ENCODE measurements at regions not wholly inside any gene's neighbourhood (a gene's known extent, or its start where the extent isn't known, plus 50 kb on each side); places are given as distances from the start of the nearest gene placed in this dataset.

DNA sequence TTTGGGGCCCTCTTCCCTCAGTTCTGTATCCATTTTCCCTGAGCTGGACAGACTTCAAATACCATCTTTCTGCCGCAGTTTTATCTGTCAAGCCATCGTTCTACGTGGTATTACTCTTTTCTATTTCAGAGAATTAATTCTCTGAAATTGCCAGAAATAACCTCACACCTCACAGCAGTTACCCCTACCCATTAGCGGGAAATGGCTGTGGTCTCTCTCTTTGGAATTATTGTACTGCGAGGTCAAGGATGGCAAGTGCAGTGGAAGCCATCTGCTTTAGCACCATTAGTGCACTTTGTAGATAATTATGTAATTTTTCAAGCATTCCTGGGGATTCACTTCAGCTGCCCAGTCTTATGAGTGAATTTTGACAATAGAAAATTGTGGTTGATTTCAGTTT is 147.8 kb upstream of the CDH4 start:
- TF ChIP-seq, protein P1, sequence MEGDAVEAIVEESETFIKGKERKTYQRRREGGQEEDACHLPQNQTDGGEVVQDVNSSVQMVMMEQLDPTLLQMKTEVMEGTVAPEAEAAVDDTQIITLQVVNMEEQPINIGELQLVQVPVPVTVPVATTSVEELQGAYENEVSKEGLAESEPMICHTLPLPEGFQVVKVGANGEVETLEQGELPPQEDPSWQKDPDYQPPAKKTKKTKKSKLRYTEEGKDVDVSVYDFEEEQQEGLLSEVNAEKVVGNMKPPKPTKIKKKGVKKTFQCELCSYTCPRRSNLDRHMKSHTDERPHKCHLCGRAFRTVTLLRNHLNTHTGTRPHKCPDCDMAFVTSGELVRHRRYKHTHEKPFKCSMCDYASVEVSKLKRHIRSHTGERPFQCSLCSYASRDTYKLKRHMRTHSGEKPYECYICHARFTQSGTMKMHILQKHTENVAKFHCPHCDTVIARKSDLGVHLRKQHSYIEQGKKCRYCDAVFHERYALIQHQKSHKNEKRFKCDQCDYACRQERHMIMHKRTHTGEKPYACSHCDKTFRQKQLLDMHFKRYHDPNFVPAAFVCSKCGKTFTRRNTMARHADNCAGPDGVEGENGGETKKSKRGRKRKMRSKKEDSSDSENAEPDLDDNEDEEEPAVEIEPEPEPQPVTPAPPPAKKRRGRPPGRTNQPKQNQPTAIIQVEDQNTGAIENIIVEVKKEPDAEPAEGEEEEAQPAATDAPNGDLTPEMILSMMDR (tag by site-specific recombination; IDR thresholded peaks at IDR 0.05): no peak
- TF ChIP-seq ZNF701 (tag by site-specific recombination; IDR thresholded peaks at IDR 0.05): no peak
- TF ChIP-seq, protein P2, sequence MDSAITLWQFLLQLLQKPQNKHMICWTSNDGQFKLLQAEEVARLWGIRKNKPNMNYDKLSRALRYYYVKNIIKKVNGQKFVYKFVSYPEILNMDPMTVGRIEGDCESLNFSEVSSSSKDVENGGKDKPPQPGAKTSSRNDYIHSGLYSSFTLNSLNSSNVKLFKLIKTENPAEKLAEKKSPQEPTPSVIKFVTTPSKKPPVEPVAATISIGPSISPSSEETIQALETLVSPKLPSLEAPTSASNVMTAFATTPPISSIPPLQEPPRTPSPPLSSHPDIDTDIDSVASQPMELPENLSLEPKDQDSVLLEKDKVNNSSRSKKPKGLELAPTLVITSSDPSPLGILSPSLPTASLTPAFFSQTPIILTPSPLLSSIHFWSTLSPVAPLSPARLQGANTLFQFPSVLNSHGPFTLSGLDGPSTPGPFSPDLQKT (IDR thresholded peaks at IDR 0.05; ENCODE audit: borderline replicate concordance, low read depth, low read length): no peak
- no peak for TF ChIP-seq ZNF121 (tag by site-specific recombination; IDR thresholded peaks at IDR 0.05)
- TF ChIP-seq ZNF621 (tag by site-specific recombination; IDR thresholded peaks at IDR 0.05): no peak
- TF ChIP-seq, protein P3, sequence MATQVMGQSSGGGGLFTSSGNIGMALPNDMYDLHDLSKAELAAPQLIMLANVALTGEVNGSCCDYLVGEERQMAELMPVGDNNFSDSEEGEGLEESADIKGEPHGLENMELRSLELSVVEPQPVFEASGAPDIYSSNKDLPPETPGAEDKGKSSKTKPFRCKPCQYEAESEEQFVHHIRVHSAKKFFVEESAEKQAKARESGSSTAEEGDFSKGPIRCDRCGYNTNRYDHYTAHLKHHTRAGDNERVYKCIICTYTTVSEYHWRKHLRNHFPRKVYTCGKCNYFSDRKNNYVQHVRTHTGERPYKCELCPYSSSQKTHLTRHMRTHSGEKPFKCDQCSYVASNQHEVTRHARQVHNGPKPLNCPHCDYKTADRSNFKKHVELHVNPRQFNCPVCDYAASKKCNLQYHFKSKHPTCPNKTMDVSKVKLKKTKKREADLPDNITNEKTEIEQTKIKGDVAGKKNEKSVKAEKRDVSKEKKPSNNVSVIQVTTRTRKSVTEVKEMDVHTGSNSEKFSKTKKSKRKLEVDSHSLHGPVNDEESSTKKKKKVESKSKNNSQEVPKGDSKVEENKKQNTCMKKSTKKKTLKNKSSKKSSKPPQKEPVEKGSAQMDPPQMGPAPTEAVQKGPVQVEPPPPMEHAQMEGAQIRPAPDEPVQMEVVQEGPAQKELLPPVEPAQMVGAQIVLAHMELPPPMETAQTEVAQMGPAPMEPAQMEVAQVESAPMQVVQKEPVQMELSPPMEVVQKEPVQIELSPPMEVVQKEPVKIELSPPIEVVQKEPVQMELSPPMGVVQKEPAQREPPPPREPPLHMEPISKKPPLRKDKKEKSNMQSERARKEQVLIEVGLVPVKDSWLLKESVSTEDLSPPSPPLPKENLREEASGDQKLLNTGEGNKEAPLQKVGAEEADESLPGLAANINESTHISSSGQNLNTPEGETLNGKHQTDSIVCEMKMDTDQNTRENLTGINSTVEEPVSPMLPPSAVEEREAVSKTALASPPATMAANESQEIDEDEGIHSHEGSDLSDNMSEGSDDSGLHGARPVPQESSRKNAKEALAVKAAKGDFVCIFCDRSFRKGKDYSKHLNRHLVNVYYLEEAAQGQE (tag by site-specific recombination; IDR thresholded peaks at IDR 0.05): no peak
- TF ChIP-seq, protein P4, sequence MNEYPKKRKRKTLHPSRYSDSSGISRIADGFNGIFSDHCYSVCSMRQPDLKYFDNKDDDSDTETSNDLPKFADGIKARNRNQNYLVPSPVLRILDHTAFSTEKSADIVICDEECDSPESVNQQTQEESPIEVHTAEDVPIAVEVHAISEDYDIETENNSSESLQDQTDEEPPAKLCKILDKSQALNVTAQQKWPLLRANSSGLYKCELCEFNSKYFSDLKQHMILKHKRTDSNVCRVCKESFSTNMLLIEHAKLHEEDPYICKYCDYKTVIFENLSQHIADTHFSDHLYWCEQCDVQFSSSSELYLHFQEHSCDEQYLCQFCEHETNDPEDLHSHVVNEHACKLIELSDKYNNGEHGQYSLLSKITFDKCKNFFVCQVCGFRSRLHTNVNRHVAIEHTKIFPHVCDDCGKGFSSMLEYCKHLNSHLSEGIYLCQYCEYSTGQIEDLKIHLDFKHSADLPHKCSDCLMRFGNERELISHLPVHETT (tag by site-specific recombination; IDR thresholded peaks at IDR 0.05): no peak
- TF ChIP-seq ZNF501 (tag by site-specific recombination; IDR thresholded peaks at IDR 0.05): no peak
- TF ChIP-seq ZNF677 (tag by site-specific recombination; IDR thresholded peaks at IDR 0.05): no peak
- no peak for TF ChIP-seq ZNF140 (tag by site-specific recombination; IDR thresholded peaks at IDR 0.05)
- no peak for TF ChIP-seq ZBTB7A (tag by site-specific recombination; IDR thresholded peaks at IDR 0.05; ENCODE audit: low read depth)
- TF ChIP-seq, protein P5, sequence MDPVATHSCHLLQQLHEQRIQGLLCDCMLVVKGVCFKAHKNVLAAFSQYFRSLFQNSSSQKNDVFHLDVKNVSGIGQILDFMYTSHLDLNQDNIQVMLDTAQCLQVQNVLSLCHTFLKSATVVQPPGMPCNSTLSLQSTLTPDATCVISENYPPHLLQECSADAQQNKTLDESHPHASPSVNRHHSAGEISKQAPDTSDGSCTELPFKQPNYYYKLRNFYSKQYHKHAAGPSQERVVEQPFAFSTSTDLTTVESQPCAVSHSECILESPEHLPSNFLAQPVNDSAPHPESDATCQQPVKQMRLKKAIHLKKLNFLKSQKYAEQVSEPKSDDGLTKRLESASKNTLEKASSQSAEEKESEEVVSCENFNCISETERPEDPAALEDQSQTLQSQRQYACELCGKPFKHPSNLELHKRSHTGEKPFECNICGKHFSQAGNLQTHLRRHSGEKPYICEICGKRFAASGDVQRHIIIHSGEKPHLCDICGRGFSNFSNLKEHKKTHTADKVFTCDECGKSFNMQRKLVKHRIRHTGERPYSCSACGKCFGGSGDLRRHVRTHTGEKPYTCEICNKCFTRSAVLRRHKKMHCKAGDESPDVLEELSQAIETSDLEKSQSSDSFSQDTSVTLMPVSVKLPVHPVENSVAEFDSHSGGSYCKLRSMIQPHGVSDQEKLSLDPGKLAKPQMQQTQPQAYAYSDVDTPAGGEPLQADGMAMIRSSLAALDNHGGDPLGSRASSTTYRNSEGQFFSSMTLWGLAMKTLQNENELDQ (tag by site-specific recombination; IDR thresholded peaks at IDR 0.05; ENCODE audit: low read depth): no peak

Measured in HEK293 (cell line).